SK-MEL-5 (cell line): ENCODE measurements at regions not wholly inside any gene's neighbourhood (a gene's known extent, or its start where the extent isn't known, plus 50 kb on each side); places are given as distances from the start of the nearest gene placed in this dataset.
A peak's percentile ranks its signal among the peaks of the same experiment; 100 is the strongest.

Experiments used
- DNase-seq: peaks from one replicate; pipeline ENCODE4 v3.0.0-alpha.2; 2016; ENCODE audit warnings: low read depth, low spot score
- in situ Hi-C: cut with HindIII; loops from 2 replicates; pipeline ENCODE4 v1.10.0; 2016; ENCODE audit warnings: low sequenced_read_pairs, high pct_unique_total_duplicates, low pct_unique_long_range_greater_than_20kb

DNA sequence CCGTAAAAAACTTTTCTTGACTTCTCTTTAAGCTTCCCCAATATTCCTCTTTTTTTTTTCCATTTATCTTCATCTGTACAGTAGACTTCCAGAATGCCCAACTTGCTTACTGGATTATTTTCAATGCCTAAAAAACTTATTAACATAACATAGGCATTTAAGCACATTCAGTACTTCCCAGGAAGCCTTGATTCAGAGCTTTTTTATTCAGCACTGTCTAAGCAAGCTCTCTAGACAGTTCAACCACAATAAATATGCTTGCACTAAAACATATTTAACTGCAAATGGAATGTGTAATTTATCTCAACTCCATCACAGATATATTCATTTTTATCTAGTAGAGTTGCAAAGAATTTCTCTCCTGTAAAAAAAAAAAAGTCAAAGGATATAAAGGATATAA lies 997.8 kb downstream of the ARAP2 start:
- DNase-seq, result no peak
- in situ Hi-C loops, result no loop called here

DNA sequence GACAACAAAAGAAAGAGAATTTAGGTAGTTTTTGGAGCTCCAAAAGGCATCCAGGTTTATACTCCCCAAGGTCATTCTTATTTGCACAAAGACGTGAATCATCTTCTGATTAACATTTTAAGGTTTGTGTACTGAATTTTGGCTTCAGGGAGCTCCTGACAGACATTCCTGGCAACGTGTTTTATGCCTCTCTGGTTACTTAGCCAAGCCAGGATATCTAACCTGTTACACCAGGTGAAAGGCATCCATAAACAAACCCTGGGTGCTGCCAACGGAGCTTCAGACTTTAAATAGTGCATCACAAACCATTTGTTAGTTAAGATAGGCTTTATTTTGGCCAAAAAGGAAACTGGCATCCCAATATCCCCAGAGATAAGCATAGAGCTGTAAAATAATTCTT lies 997.3 kb downstream of the ARAP2 start:
- in situ Hi-C loops, result no loop called here
- DNase-seq, result no peak

DNA sequence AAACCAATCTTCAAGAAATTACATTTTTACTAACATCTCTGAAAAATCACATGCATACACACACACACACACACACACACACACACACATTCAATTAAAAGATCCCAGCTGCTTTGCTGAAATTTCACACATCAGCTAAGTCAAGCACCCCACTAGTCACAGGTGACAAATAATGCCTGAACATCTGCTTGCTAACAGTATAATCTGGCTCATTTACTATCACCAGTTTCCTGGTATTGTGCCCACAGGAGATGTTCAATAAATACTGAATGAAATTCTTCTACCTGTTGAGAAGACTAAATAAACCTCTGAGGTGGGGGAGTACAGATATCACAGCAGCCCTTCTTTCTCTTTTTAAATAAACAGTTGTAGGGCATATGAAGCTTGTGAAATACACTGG lies 994.0 kb downstream of the ARAP2 start:
- DNase-seq, result no peak
- in situ Hi-C loops, result no loop called here

DNA sequence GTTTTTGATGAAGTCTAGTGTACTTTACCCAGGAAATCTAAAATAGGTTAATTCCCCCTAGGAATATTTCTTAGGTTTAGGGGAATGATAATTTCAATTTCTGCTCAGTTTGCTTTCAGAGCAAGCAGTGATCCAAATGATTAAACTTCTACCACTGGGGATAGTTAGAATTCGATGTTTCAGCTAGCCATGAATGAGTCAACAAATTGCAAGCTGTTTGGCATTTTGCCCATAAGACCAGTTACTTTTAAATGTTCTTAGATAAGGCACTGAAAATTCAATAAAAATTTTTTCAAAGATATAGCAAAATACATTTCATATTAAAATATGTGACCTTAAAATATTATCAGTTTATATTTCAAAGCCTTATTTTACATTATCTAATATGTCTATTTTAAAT lies 993.6 kb downstream of the ARAP2 start:
- no peak for DNase-seq
- in situ Hi-C loops, result no loop called here

DNA sequence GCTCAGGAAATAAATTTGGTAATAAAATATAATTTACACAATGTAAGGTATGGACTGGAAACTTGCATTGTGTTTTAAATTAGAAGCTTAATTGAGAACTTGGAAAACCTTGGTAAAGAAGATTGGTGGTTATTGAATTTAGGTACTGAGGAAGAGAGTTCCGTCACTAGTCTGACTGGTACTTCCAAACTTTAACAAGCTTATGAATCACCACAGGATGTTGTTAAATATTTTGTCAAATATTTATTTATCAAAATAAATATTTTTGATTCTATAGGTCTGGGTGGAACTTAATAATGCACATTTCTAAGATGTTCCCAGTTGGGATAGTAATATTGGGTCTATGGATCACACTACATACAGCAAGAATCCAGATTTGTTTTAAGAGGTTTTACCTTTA lies 992.2 kb downstream of the ARAP2 start:
- no peak for DNase-seq
- in situ Hi-C loops, result no loop called here

DNA sequence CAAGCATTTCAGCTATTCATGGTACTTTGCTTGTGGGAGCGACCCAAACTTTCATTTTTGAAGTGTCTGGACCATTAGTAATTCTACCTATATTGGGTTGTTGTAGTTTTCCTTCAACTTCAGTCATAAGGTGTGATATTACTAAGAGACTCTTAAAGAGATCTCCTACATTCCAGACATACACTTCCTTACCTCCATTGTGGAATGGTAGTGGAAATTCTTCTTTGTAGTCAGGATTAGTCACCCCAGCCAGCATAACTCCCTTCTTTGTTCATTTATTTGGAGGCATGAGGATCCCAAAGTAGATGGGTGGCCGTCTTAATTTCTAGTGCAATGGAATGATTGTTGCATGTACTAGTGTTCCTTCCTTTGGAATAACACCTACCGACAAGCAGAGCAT lies 991.4 kb downstream of the ARAP2 start:
- no peak for DNase-seq
- in situ Hi-C loops, result no loop called here

DNA sequence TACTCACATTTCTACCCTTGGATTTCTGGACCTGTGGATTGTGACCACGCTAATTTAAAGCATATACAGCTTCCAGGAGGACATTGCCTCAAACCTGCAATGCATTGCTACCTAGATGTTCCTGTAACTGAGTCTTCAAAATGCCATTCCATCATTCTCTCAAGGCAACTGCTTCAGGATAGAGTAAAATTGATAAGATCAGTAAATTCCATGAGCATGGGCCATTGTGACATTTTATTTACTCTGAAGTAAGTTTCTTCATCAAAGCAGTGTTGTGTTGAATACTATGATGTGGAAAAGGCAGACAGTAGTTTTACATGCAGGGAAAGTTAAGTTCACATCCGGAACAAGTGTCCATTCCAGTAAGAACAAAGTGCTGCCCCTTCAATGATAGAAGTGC lies 991.0 kb downstream of the ARAP2 start:
- in situ Hi-C loops, result no loop called here
- no peak for DNase-seq

DNA sequence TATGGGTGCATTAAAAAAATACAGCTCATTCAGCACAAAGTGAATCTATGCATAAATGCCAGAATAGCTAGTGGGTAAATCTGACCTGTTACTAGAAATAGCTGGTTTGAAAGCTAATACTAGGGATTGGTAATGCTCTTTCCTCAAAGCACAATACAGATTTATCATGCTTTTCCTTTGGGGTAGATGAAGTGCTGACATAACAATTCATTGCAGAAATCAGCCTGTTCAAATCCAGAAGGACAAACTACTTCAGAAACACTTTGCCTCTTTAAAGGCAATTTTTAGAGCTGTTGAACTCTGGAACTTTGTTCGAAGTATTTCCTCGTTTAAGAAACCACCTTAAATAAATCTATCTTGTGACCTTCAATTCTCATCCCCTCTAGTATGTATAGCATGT lies 957.9 kb downstream of the ARAP2 start:
- DNase-seq, result no peak
- in situ Hi-C loops, result no loop called here

DNA sequence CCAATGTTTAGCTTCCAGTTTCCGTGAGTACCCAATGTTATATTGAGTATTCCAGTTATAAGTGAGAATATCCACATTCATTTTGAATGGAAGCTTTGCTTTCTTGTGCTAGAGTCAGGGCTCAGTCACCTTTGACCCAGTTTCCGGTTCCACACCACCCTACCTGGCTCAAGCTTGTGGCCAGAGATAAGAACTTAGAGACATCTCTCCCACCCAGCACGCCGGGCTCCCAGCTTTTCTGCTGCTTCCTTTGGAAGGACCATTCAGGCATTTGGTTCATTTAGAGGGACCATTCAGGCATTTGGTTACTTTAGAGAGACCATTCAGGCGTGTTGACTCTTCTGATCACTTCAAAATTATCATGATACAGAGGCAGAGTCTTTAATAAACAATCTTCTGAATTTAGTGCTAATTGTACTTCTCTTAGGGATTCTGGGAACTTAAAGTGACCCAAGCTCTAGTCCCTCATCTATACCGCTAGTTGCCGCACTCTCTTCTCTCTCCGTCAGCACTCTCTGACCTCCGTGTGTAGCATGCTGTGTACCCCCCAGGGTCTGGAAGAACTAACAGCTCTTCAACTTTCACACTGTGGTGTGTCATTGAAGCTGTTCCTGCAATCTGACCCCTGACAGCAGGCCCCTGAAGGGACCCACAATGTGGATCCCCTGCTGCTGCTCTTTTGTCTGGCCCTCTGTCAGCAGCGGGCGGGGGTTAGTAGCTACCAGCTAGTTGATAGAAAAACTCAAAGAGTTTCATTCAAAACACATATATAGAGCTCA lies 943.1 kb downstream of the ARAP2 start:
- in situ Hi-C loops, result no loop called here

DNA sequence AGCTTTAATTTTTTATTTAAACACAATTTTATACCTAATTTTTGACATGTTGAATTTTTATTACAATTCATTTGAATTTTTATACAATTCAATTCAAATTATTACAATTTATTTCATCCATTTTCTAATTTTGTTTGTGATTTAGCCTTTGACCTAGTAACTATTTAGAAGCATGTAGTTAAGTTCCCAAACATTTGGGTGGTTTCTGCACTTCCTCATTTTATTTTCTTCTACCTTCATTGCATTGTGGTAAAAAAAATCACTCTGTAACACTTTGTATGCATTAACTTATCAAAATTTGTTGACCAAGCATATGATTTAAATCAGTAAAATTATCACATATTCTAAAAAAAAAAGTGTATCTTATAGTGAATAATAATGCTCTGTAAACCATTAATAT lies 928.9 kb downstream of the ARAP2 start:
- no peak for DNase-seq
- in situ Hi-C loops, result no loop called here

More for the DNA sequence above, 943.1 kb downstream of the ARAP2 start:
- DNase-seq, result peak; percentile 11

DNA sequence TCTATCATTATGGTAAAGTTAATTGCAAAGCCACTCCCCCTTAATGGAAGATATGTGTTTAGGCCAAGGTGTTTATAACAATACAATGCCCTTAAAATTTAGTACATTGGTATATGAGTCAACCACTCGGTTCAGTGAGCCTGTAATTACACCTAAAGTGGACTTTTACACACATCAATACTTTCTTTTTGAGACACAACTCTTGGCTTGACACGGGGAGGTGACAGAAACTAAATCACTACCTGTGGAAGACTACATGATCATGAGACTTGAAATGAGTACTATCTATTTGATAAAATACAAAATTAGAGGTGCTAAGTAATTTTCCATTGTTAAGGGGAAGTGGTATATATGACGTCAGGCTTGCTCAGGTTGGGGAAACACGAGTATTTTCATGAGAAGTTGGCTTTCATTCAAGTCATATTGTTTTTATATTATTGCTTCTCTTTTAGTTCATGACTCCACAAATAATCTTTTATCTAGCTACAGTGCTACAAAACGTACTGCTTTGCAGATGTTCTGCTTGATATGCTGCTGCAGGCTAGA lies 918.3 kb downstream of the ARAP2 start:
- in situ Hi-C loops, result no loop called here
- DNase-seq, result no peak

DNA sequence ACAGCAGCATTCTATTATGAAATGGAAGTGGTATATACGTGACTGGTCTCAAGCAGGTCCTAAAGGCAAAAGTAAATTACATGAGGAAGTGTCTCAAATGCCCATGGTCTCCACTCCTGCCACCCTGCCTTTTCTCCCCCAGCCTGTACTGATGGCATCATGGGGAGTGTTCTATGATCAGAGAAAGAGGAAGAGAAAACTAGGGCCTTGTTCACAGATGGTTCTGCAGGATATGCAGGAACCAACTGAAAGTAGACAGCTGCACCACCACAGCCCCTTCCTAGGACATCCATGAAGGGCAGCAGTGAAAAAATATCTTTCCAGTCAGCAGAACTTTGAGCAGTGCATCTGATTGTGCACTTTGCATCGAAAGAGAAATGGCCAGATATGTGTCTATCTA lies 901.5 kb downstream of the ARAP2 start:
- no peak for DNase-seq
- in situ Hi-C loops, result no loop called here

DNA sequence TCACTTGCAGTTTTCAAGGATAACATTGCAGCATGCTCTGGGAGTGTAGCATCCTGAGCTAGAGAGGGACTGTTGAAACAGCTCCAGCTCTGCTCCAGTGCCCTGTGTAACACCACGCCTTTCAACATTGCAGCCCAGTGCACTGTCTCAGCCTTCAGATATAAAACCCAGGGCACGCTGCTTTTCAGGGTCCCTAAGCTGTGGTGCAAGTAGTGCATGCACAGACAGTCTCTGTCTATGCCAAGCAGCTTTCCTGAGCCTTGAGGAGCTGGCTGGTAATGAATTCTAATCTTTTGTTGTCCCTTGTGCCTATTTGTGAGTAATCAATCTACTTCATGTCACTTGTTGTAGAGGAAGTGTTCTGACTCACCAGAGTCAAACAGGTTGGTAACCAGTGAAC lies 897.0 kb downstream of the ARAP2 start:
- in situ Hi-C loops, result no loop called here
- DNase-seq, result no peak

DNA sequence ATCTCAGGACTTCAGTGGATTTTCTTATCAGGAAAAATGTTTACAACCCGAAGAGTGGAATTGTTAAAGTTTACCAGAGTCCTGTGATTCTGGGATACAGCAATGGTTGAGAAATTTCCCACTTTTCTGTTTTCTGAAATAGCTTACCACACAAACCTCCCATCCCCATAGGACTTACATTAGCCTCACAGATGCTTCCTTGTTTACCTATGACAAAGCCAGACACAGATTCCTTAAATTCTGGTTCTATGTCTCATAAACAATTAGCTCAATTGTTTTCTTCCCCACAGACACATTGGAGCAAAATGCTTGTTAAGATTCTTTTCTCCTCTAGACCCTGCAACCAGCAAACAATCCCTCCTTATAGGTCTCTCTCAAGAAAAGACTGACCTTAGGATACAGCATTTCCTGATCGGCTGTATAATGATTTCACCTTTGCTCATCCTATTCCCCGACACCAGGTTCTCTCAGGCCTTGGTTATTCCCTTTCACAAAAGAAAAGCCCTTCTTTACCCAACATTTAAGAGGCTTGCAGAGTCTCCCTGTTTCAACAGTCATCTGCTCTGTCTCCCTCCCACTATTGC lies 886.2 kb downstream of the ARAP2 start:
- in situ Hi-C loops, result no loop called here

DNA sequence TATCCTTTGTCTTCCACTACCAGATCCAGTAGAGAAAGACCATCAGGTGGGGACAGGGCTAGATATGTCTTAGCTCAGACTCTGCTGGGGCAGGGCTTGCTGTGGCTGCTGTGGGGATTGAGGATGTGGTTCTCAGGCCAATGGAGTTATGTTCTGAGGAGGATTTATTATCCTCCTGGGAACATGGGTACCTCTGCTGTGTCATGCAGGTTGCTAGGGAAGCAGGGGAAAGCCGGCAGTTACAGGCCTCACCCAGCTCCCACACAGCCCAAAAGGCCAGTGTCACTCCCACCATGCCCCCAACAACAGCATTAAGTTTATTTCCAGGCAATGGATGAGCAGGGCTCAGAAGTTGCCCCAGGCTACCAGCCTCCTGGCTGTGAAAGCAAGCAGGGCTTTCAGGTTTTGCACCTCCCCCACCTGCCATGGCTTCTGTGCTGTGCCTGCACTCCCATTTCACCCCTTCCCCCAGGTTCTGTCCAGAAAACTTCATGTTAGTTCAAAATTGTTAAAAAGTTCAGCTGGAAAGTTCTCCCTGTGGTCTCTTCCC lies 879.9 kb downstream of the ARAP2 start:
- in situ Hi-C loops, result no loop called here
- DNase-seq, result no peak

More for the DNA sequence above, 886.2 kb downstream of the ARAP2 start:
- DNase-seq, result peak; percentile 16

DNA sequence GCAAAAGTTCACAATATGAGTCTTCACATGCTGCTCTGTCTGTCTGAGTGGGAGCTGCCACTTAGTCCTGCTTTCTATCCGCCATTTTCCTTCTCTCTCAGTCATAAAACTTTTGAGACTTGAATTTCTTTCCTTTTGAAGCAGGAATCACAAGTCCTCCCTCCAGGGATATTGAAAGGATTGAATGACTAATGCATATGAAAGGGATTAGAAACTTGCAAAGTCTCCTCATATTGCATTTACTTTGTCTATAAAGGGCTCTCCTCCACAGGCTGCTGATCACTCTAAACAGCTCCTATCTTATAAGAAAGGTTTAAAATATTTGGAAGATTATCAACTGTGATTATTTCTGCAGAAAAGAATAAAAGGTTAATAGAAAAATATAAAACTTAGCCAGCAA lies 879.1 kb downstream of the ARAP2 start:
- in situ Hi-C loops, result no loop called here
- DNase-seq, result no peak

DNA sequence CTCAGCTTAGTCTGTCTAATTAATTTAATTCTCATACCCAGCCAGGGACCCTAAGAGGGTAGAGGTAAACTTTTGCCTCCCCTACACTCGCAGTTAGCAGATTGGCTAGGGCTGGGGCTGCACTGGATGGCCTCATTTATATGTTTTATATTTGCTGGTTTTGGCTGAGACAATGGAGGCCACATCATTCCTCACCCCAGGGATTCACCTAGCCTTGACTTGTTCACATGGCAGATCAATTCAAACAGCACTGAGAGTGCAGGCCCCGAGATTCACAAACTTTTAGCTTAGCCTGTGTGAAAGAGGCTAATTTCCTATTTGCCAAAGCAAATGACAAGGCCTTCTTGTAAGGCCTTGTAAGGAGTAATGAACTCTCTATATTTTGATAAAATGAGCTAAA lies 844.4 kb downstream of the ARAP2 start:
- DNase-seq, result no peak
- in situ Hi-C loops, result no loop called here

DNA sequence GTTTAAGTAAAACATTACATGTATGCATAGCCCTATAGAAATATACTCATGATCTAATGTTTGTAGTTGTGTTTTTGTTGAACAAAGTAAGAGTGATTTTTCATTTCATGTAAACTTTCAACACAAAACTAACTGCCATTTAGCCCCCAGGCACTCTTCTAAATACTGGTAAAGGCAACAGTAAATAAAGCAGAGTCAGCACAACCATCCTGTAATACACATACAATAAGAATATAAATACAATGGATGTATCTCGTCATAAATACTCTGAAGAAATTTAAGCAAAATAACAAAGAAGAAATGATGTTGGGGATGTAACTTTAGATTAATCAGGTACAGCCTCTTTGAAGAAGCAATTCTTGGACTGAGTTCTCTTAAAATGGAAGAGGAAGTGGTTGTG lies 821.2 kb downstream of the ARAP2 start:
- no peak for DNase-seq

DNA sequence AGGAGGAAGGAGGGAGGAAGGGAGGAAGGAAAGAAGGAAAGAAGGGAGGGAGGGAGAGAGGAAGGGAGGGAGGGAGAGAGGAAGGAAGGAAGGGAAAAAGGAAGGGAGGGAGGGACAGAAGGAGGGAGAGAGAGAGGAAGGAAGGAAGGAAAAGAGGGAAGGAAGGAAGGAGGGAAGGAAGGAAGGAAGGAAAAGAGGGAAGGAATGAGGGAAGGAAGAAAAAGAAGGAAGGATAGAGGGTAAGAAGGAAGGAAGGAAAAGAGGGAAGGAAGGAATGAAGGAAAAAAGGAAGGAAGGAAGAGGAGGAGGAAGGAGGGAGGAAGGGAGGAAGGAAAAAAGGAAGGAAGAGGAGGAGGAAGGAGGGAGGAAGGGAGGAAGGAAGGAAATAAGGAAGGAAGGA lies 796.8 kb downstream of the ARAP2 start:
- DNase-seq, result no peak
- in situ Hi-C loops, result no loop called here

More for the DNA sequence above, 821.2 kb downstream of the ARAP2 start:
- in situ Hi-C loops, result no loop called here
